ENCODE measurements at regions not wholly inside any gene's neighbourhood (a gene's known extent, or its start where the extent isn't known, plus 50 kb on each side); places are given as distances from the start of the nearest gene placed in this dataset.

- TF ChIP-seq CTCF (IDR thresholded peaks at IDR 0.05; ENCODE audit: low read length) (no peak), EZH2 (optimal IDR thresholded peaks at IDR 0.05; ENCODE audit: low read depth, low read length) (no peak), EZH2phosphoT487 (IDR thresholded peaks at IDR 0.05; ENCODE audit: low read length) (no peak)
These were observed 215.2 kb downstream of the RASSF9 start for GRCh38 chr12:85621041-85621440.
